Trophoblast cell (in vitro differentiated cells and primary cell): ENCODE measurements at regions not wholly inside any gene's neighbourhood (a gene's known extent, or its start where the extent isn't known, plus 50 kb on each side); places are given as distances from the start of the nearest gene placed in this dataset.

Experiments used
- DNase-seq, 2 donors: peaks; one replicate each; pipeline ENCODE4 v3.0.0-alpha.2; 2016
- H2AFZ ChIP-seq: 2 replicates; pipeline ENCODE4 v1.6.1; 2013; ENCODE audit warnings: low read length, moderate library complexity, mild to moderate bottlenecking; ENCODE audit not compliant: insufficient read depth, poor library complexity
- H2AK5ac ChIP-seq: 2 replicates; pipeline ENCODE4 v1.6.1; 2013; ENCODE audit warnings: mild to moderate bottlenecking, low read length
- H2BK120ac ChIP-seq: 2 replicates; pipeline ENCODE4 v1.6.1; 2013; ENCODE audit warnings: low read length, mild to moderate bottlenecking, moderate library complexity; ENCODE audit not compliant: insufficient read depth, poor library complexity
- H2BK12ac ChIP-seq: 2 replicates; pipeline ENCODE4 v1.6.1; 2013; ENCODE audit warnings: mild to moderate bottlenecking, low read length, moderate library complexity
- H2BK5ac ChIP-seq: 2 replicates; pipeline ENCODE4 v1.6.1; 2013; ENCODE audit warnings: low read length, low read depth, moderate library complexity, mild to moderate bottlenecking; ENCODE audit not compliant: poor library complexity
- H3K14ac ChIP-seq: 2 replicates; pipeline ENCODE4 v1.6.1; 2013; ENCODE audit warnings: mild to moderate bottlenecking, low read length
- H3K18ac ChIP-seq: 2 replicates; pipeline ENCODE4 v1.6.1; 2013; ENCODE audit warnings: mild to moderate bottlenecking, low read length
- H3K23ac ChIP-seq: 2 replicates; pipeline ENCODE4 v1.6.1; 2013; ENCODE audit warnings: low read length
- H3K27ac ChIP-seq: 2 replicates; pipeline ENCODE4 v1.5.1; 2013; ENCODE audit warnings: low read depth, mild to moderate bottlenecking, inconsistent platforms, low read length, moderate library complexity
- H3K27me3 ChIP-seq: 2 replicates; pipeline ENCODE4 v1.6.1; 2013; ENCODE audit warnings: inconsistent platforms, mild to moderate bottlenecking, low read length, moderate library complexity; ENCODE audit not compliant: insufficient read depth
- H3K36me3 ChIP-seq, 2 experiments: 1 replicate in 1 of 2; 2 replicates in 1 of 2; pipeline ENCODE4 v1.6.1; 2013; ENCODE audit warnings: low read length in 2 of 2, mild to moderate bottlenecking in 2 of 2, moderate library complexity in 1 of 2; ENCODE audit not compliant: insufficient read depth in 2 of 2, control insufficient read depth in 1 of 2
- H3K4ac ChIP-seq: 2 replicates; pipeline ENCODE4 v1.6.1; 2013; ENCODE audit warnings: low read depth, mild to moderate bottlenecking, low read length, moderate library complexity
- H3K4me1 ChIP-seq, 2 experiments: 1 replicate in 1 of 2; 2 replicates in 1 of 2; pipeline ENCODE4 v1.6.1; 2013; ENCODE audit warnings: low read length in 2 of 2, mild to moderate bottlenecking in 2 of 2, moderate library complexity in 1 of 2; ENCODE audit not compliant: insufficient read depth in 2 of 2, control insufficient read depth in 1 of 2
- H3K4me2 ChIP-seq: 2 replicates; pipeline ENCODE4 v1.6.1; 2013; ENCODE audit warnings: inconsistent platforms, mild to moderate bottlenecking, low read length, moderate library complexity
- H3K4me3 ChIP-seq: 2 replicates; pipeline ENCODE4 v1.5.1; 2013; ENCODE audit warnings: mild to moderate bottlenecking, low read depth, low read length, inconsistent platforms
- H3K79me1 ChIP-seq: one replicate; pipeline ENCODE4 v1.6.1; 2013; ENCODE audit warnings: low read length
- H3K79me2 ChIP-seq: 2 replicates; pipeline ENCODE4 v1.6.1; 2013; ENCODE audit warnings: low read length, mild to moderate bottlenecking; ENCODE audit not compliant: control insufficient read depth, insufficient read depth, poor library complexity
- H3K9ac ChIP-seq: 2 replicates; pipeline ENCODE4 v1.6.1; 2013; ENCODE audit warnings: mild to moderate bottlenecking, low read length
- H3K9me3 ChIP-seq: 2 replicates; pipeline ENCODE4 v1.6.1; 2013; ENCODE audit warnings: low read depth, mild to moderate bottlenecking, control low read depth, inconsistent platforms, low read length; ENCODE audit not compliant: insufficient read depth
- H4K12ac ChIP-seq: 2 replicates; pipeline ENCODE4 v1.6.1; 2013; ENCODE audit warnings: low read depth, mild to moderate bottlenecking, low read length, moderate library complexity
- H4K8ac ChIP-seq: 2 replicates; pipeline ENCODE4 v1.6.1; 2013; ENCODE audit warnings: low read depth, mild to moderate bottlenecking, low read length, moderate library complexity
- H4K91ac ChIP-seq: one replicate; pipeline ENCODE4 v1.6.1; 2013; ENCODE audit warnings: low read depth, mild to moderate bottlenecking, low read length, moderate library complexity
- WGBS: extraction: QIAGEN DNeasy Blood & Tissue Kit; methylation state at CpG from one replicate; pipeline ENCODE4 v1.1.7; 2013; ENCODE audit warnings: missing lambda C conversion rate; ENCODE audit not compliant: insufficient read length, insufficient coverage; ENCODE audit errors: extremely low coverage; 5-methylcytosine and 5-hydroxymethylcytosine counted together

DNA sequence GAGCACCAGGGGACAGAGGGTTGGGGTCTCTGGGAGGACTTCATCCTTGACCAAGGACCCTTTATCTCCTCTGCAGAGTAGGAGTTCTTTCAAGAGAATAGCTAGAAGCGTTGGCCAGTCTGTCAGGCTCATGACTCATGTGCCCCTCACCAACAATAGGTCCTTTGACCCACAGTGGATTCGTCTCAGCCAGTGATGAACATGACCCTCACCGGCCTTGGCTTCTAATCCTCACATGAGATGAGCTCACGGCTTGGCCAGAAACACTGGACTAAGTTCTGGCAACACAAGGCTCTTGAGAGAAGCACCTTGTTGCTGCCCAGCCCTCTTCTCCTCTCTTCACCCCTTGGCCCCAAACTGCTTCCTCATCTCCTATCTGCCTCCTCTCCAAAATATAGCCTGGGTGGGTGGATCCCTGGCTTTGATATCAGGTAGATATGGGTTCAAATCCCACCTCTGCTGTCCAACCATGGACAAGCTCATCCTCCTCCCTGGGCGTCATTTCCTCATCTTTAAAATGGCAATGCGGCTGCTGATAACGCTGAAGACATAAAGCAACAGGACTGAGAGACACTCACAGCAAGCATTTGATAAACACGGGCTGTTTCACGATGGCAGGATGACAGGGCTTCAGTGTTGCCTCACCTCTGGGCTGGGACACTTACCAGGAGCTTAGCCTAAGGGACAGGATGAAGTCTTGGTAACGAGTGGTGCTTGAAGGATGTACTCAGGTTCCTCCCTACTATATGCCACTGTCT lies 446.7 kb upstream of the PROK2 start:
- H3K79me2 ChIP-seq: no peaks in the 10 kb centered on the region
- H3K4me2 ChIP-seq: no peak overlapping the region
- H3K4me3 ChIP-seq: no peak overlapping the region
- no peaks in the 10 kb centered on the region for H3K4me1 ChIP-seq
- H3K14ac ChIP-seq: no peak overlapping the region
- no peaks in the 10 kb centered on the region for H3K36me3 ChIP-seq
- no peak overlapping the region for H2BK5ac ChIP-seq
- no peak overlapping the region for H2AFZ ChIP-seq
- no peak overlapping the region for H4K12ac ChIP-seq
- H3K9me3 ChIP-seq: peaks cover 5% of the 10 kb centered on the region
- no peak overlapping the region for H4K91ac ChIP-seq
- H3K27ac ChIP-seq: no peak overlapping the region
- H3K23ac ChIP-seq: no peak overlapping the region
- H2BK12ac ChIP-seq: no peak overlapping the region
- H2AK5ac ChIP-seq: no peak overlapping the region
- no peak overlapping the region for H4K8ac ChIP-seq
- no CpG with 5 or more reads among the region's 10 CpGs for WGBS
- H2BK120ac ChIP-seq: no peak overlapping the region
- no peak for DNase-seq
- H3K18ac ChIP-seq: no peak overlapping the region
- H3K9ac ChIP-seq: no peak overlapping the region
- H3K79me1 ChIP-seq: no peaks in the 10 kb centered on the region
- no peaks in the 10 kb centered on the region for H3K27me3 ChIP-seq
- H3K4ac ChIP-seq: no peak overlapping the region

DNA sequence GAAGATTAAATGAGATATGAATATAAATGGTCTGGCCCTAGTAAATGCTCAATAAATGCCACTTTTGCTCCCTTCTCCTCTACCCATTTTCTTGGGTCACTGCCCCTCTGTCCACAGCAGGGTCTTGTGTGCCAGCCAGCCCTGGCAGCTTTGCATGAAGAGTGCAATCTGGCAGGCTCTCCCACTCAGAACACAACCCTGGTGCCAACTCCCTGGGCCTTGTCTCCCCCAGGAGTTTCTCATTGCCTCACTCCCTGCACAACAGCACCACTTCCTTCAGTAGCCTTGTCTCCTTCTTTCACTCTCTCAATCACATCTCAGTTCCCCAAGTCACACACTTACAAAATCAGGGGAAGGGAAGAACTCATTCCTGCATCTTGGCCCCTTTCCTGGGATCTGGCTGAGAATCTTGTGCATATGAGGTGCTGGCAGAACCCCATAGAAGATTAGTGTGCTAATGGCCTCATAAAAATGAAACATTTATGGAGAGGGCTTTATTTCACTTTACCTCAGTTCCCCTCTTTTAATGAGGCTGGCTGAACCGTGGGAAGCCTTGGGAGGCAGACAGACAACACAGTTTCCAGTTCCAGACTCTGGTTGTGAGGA lies 445.9 kb upstream of the PROK2 start:
- Histone ChIP-seq H2AK5ac (no peak overlapping the region), H3K79me2 (no peaks in the 10 kb centered on the region), H3K14ac (no peak overlapping the region), H3K4me1 (no peaks in the 10 kb centered on the region), H2BK5ac (no peak overlapping the region), H3K36me3 (no peaks in the 10 kb centered on the region), H3K4ac (no peak overlapping the region), H3K27ac (no peak overlapping the region), H3K9ac (no peak overlapping the region), H4K8ac (no peak overlapping the region), H3K23ac (no peak overlapping the region), H2AFZ (no peak overlapping the region), H3K4me3 (no peak overlapping the region), H3K4me2 (no peak overlapping the region), H3K27me3 (no peaks in the 10 kb centered on the region), H3K9me3 (peaks cover 8% of the 10 kb centered on the region), H2BK120ac (no peak overlapping the region), H4K12ac (no peak overlapping the region), H4K91ac (no peak overlapping the region), H2BK12ac (no peak overlapping the region), H3K79me1 (no peaks in the 10 kb centered on the region), H3K18ac (no peak overlapping the region)
- DNase-seq: no peak
- no CpG with 5 or more reads among the region's 1 CpG for WGBS

DNA sequence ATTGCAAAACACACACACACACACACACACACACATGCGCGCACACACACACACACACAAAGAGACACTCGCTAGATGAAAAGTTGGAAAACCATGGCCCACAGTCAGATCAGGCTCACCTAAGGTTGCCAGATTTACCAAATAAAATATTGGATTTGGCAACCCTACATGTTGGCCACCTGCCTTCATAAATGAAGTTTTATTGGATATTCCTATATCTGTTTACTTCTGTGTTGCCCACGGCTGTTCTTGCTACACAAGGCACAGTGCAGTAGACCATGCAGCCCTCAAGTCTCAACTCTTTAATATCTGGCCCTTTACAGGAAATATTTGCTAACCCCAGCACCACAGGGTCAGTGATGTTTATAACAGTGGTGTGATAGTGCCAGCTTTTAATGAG lies 445.0 kb upstream of the PROK2 start:
- no peak overlapping the region for H3K27ac ChIP-seq
- no peak overlapping the region for H3K4me2 ChIP-seq
- WGBS: no CpG with 5 or more reads among the region's 4 CpGs
- no peak overlapping the region for H3K18ac ChIP-seq
- H2AFZ ChIP-seq: no peak overlapping the region
- H3K4me3 ChIP-seq: no peak overlapping the region
- H2BK5ac ChIP-seq: no peak overlapping the region
- H2BK12ac ChIP-seq: no peak overlapping the region
- no peak overlapping the region for H3K4ac ChIP-seq
- H4K12ac ChIP-seq: no peak overlapping the region
- no peak overlapping the region for H2AK5ac ChIP-seq
- no peak overlapping the region for H3K9ac ChIP-seq
- H4K91ac ChIP-seq: no peak overlapping the region
- no peak overlapping the region for H2BK120ac ChIP-seq
- peaks cover 8% of the 10 kb centered on the region for H3K9me3 ChIP-seq
- H3K4me1 ChIP-seq: no peaks in the 10 kb centered on the region
- no peak overlapping the region for H3K23ac ChIP-seq
- H4K8ac ChIP-seq: no peak overlapping the region
- DNase-seq: no peak
- no peaks in the 10 kb centered on the region for H3K36me3 ChIP-seq
- H3K14ac ChIP-seq: no peak overlapping the region
- H3K79me2 ChIP-seq: no peaks in the 10 kb centered on the region
- H3K27me3 ChIP-seq: no peaks in the 10 kb centered on the region
- no peaks in the 10 kb centered on the region for H3K79me1 ChIP-seq

DNA sequence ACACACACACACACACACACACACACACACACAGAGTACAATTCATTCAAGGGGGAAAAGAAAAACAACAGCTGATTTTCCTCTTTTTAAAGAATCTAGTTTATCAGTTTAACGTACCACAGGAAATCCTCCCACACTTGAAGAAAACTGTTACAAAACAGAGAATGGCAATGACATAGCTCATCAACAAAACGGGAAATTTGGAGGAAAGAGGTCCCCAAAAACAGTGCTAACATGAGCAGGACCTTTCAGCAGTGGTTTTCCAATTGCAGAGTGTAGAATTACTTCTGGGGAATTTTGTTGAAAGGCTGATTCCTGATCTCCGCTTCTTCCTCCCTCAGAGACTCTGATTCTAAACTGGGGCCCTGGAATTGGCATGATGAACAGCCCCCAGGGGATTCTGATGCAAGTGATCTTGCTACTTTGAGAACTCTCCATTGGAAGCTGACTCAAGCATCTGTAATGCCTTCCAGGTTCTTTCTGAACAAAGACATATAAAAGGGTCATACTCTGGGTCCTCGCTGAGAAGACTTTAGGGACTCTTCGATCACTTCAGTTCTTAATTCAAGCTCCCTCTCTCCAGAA lies 442.6 kb upstream of the PROK2 start:
- no peak overlapping the region for H4K91ac ChIP-seq
- no peak overlapping the region for H3K9ac ChIP-seq
- H3K4ac ChIP-seq: no peak overlapping the region
- H2BK120ac ChIP-seq: no peak overlapping the region
- H3K18ac ChIP-seq: no peak overlapping the region
- H3K79me2 ChIP-seq: no peaks in the 10 kb centered on the region
- H3K9me3 ChIP-seq: peaks cover 6% of the 10 kb centered on the region
- no peak overlapping the region for H2AK5ac ChIP-seq
- H3K4me3 ChIP-seq: no peak overlapping the region
- no CpG with 5 or more reads among the region's 5 CpGs for WGBS
- no peak overlapping the region for H2AFZ ChIP-seq
- no peak overlapping the region for H3K4me2 ChIP-seq
- no peak overlapping the region for H2BK12ac ChIP-seq
- H3K27me3 ChIP-seq: no peaks in the 10 kb centered on the region
- DNase-seq: no peak
- no peak overlapping the region for H4K8ac ChIP-seq
- H3K79me1 ChIP-seq: no peaks in the 10 kb centered on the region
- no peak overlapping the region for H3K23ac ChIP-seq
- no peaks in the 10 kb centered on the region for H3K36me3 ChIP-seq
- H3K27ac ChIP-seq: no peak overlapping the region
- H4K12ac ChIP-seq: no peak overlapping the region
- H3K14ac ChIP-seq: no peak overlapping the region
- no peaks in the 10 kb centered on the region for H3K4me1 ChIP-seq
- H2BK5ac ChIP-seq: no peak overlapping the region
